HPDE6-E6E7 (cell line): ENCODE measurements at regions not wholly inside any gene's neighbourhood (a gene's known extent, or its start where the extent isn't known, plus 50 kb on each side); places are given as distances from the start of the nearest gene placed in this dataset.

Source experiments
- DNase-seq: peaks from one replicate; pipeline ENCODE4 v3.0.0; 2011; ENCODE audit warnings: missing footprints; ENCODE audit errors: extremely low spot score

DNA sequence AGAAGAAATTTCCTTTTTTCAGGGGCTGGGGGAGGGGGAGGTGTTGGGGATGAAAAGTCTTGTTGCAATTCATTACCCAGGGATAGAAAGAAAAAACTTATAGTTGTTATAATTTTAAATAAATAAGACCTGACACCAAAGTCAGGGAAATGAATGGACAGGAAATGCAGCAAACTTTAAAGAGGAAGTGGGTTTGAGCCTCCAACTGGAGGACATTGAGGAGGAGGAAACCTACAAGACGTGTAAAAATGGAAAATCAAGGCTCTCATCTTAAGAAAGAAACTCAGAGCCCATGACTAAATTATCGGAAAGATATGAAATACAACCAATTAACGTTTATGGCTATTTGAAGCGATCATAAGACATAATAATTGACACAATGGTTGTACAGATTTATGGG, 54.4 kb downstream of the NIBAN1 start:
- no peak for DNase-seq

DNA sequence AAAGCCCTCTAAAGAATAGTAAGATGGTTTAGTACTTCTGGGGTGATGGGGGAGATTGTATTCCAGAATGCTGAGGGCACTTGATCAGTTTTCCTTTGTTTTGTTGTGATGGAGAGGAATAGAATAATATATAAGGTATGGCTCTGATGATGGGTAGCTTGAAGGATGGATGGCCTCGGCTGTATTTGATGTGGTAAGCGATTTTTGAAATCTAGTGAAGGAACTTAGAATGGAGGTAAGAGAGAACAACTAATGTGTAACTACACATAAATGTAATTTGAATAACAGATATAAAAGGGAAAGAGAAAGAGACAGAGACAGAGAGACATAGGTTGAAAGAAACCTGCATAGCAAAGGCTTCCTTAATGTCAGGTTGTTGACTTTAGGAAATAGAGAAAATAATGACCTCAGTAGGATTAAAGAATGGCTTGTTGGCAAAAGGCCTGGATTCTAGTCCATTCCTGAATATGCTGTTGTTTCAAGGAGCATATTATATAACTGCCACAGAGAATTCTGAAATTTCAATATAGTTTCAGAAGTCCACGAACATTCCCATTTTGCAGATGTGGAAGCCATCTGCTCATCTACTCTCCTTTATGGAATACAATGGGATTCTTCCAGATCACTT, 58.7 kb downstream of the NIBAN1 start:
- DNase-seq: no peak

DNA sequence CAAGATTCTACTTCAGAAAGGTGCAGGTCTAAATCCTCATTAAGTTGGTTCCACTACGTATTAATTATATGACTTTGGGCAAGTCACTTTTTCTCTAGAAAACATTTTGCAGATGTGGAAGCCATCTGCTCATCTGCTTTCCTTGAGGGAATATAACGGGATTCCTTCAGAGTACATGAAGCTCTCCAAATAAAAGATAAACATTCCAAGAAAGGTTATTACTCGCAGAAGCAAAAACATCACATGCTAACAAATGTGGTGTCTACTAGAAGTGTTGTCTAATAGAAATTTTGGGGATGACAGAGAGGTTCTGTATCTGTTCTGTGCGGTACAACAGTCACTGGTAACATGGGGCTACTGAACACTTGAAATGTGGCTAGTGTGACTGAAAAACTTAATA, 60.2 kb downstream of the NIBAN1 start:
- no peak for DNase-seq

DNA sequence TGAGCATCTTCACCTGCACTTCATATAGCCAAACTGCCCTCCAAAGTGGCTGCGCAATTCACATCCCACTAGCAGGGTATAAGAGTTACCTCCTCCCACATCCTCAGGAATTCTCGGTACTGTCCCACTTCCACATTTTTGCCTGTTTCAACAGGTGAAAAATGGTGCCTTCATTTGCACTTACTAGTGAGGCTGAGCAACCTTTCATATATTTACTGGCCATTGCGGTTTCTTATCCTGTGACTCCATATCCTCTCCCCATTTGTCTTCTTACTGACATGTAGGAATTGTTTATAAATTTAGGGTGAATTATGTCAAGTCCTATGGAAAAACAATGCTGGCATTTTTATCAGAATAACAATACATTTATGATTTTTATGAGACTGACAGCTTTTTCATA, 61.9 kb downstream of the NIBAN1 start:
- DNase-seq: no peak

DNA sequence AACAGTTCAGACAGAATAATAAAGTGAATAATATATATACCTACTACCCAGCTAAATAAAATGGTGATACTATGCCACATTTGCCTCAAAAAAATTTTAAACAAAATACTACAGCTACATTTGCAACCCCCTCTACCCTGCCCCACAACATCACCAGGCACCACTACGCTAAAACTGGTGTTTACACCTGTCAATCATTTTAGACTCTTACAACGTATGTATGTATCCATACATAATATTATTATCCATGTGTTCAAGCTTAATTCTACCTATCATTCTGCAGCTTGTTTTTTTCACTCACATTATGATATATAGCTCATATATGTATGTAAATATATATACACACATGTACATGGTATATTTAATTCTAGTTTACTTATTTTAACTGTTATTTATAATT, 62.5 kb downstream of the NIBAN1 start:
- no peak for DNase-seq

DNA sequence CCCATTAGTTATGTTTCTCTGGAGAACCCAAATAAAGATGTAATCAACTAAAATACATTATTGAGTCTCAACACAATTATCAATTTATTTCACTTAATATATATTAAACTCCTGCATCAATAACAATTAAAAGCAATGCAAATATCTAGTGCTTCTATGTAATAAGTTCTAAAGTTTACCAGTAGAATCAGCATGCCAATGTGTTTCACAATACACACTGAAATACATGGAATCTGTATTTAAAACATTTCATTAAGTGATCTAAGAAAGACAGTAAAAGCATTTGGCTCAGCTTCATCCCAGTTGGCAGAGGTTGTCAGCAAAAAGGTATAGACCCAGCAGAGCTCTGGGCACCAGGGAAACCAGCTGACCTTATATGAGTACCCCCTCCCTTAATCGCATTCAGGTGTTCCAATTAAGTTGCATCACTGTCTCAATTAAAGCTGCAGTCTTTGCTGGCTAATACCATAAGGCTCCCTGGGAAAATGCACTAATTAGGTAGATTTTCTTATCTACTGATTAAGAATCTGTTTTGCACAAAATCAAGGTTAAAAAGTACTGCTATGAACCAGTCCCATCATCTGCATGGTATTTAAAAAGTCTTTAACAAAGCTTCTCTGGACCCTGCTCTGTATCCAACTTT, 63.1 kb downstream of the NIBAN1 start:
- no peak for DNase-seq

DNA sequence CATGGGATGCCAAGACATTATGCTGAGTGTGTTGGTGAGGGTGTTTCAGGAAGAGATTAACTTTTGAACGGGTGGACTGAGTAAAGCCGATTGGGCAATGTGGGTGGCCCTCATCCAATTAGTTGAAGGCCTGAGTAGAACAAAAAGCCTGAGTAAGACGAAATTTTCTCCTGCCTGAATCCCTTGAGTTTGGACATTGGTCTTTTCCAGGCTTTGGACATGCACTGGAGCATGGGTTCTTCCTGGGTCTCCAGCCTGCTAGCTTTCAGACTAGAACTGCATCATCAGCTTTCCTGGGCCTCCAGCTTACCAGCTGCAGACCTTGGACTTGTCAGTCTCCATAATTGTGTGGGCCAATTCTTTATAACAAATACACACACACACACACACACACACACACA, 63.6 kb downstream of the NIBAN1 start:
- DNase-seq: no peak

DNA sequence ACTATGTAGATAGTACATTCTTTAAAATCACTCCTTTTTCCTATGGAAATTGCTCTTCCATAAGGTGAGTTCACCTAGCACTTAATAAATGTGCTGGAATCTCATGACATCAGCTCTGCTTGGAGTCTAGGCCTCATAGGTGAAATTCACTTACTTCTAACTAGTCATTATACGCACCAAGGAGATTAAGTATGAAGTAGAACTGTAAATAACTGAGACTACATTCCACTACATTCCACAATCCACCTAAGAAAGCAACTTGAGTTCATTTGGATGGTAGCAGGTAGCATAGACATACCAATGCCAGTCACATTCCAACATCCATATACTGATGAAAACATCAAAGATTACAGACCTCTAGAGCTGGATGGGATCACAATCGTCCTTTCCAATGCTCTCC, 64.3 kb downstream of the NIBAN1 start:
- no peak for DNase-seq

DNA sequence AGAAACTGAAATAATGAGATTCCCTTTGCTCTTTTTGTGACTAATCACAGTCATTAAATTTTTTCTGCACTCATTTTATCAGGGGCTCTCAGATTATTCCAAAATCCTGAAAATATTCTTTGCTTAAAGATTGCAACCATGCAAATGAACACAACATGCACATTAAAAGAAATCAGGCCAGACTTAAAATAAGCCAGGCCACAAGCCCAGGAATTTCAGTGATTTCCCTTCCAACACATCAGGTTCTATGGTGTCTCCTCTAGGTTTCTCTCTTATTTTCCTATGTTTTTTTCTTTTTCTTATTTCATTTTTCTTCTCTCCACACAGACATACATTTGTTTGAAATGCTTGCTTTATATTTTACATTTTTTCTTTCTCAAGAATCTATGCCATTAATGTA, 65.3 kb downstream of the NIBAN1 start:
- no peak for DNase-seq

DNA sequence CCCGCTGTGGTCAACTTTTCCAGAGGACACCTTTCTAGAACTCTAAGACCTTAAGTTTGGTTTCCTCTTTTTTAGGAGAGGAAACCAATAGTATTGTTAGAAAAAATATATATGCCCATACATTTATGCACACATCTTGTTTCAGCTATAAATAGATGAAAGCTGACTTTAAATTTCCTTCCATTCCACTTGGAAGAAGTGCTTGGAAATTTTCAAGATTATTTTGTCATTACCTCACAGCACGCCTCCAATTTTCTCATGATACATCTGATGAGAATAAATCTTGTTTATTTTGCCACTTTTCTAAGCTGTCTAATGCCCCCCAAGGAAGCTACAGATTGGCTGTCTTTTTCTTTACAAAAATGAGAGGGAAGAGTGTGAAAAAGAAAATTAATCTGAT, 65.8 kb downstream of the NIBAN1 start:
- no peak for DNase-seq

DNA sequence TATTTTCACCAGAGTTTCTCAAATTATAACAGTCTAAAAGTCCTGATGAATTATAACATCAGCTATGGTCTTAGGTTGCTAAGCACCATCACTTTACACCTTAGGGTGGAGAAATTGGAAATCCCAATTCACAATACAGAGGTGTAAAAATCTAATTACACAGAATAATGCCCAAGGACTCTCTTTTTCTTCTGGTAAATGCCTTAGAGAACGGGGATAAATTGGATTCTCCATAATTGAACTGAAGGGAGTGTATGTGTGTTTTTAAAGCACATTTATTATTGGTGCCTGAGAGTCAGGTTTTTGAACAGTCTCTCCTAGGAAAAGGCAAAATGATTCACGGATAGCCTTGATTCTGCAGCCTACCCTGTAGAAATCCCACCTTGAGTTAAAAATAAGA, 66.8 kb downstream of the NIBAN1 start:
- no peak for DNase-seq

DNA sequence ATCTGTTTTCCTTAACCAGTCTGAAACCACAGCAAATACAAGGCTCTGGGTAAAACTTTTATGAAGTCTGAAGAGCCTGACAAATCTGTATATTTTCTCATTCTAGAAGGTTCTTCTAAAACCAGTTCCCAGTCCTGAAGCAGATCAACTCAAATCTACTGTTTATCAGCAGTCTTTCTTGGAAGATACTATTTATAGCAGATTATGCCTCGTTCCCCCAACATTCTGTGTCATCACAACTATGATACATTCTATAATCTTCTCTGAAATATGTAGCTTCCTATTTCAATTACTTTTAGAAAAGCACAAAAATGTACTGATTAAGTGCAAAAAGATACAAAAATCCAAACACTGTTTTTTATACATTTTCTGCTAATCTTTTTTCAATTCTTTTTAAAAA, 67.5 kb downstream of the NIBAN1 start:
- no peak for DNase-seq

DNA sequence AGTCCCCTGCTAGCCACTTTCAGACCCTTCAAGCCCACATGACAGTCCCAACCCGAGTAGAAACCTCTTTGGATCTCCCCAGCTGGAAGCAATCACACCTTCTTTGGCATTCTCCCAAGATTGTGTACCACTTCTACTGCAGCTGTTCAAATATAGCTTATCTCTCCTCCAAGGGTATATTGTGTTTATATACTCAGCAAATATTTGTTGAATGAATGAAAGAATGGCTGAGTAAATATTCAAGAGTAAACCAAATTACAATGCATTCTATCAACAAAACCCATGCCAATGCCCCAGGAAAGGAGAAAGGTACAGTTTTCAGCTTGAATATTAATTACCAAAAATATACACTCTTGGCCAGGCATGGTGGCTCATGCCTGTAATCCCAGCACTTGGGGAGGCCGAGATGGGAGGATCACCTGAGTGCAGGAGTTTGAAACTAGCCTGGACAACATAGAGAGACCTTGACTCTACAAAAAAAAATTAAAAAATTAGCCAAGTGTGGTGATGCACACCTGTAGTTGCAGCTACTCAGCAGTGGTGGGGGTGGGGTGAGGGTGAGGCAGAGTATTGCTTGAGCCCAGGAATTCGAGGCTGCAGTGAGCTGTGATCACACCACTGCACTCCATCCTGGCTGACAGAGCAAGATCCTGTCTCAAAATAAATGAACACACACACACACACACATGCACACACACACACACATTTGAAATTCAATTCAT, 68.5 kb downstream of the NIBAN1 start:
- DNase-seq: no peak

DNA sequence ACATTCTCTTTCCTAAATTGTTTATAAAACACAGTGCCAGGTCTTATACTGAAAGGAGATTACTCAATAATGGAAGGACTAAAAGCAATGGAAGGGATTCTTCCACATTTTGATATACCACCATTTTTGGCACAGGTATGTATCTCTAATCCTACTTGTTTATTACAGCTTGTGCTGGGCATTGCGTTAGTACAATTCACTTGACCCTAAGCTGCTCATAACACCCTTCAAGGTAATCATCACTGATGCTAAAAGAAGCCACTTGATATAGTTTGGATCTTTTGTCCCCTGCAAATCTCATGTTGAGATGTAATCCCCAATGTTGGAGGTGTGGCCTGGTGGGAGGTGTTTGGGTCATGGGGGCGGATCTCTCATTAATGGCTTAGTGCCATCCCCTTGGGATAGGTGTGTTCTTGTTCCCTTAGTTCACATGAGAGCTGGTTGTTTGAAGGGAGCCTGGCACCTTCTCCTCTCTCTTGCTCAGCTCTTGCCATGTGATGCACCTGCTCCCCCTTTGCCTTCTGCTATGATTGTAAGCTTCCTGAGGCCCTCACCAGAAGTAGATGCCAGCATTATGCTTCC, 71.1 kb downstream of the NIBAN1 start:
- DNase-seq: no peak

DNA sequence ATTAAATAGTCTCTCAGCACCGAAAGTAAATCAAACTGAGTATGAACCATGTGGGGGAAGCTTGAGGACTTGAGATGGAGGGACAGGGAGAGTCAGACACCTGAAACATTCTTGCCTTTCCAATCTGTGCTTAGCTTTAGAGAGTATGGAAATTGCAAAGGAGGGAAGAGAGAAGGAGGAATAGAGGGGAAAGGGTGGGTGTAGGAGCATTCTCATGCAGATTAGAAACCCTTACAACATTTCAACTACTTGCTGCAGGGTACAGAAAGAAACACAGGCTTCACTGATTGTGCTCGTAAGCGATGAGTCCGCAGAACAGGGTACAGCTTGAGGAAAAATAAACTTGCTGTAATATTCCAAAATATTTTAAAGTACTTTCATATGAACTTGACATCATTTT, 73.8 kb downstream of the NIBAN1 start:
- no peak for DNase-seq

DNA sequence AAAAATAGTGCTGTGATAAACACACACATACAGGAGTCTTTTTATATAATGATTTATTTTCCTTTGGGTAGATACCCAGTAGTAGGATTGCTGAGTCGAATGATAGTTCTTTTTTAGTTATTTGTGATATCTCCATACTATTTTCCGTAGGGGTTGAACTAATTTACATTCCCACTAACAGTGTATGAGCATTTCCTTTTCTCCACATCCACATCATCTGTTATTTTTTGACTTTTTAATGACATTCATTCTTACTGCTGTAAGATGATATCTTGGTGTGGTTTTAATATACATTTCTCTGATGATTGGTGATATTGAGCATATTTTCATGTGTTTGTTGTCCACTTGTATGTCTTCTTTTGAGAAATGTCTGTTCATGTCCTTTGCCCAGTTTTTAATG, 78.3 kb downstream of the NIBAN1 start:
- no peak for DNase-seq

DNA sequence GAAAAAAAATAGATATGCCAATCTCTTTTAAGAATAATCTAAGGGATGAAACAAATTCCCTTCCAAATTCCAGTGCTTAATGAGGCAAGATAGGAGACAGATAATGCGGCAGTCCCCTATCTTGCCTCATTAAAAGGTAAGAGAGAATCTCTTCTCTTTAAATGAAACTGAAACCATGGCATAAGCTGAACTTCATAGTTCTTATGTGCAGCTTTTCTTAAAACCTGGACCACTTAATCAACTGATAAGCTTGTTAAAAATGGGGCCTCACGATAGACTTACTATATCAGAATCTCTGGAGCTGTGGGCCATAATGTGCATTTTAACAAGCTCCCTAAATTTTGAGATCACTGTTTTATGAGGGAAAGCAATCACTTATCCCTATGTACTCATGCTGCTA, 79.2 kb downstream of the NIBAN1 start:
- DNase-seq: no peak

DNA sequence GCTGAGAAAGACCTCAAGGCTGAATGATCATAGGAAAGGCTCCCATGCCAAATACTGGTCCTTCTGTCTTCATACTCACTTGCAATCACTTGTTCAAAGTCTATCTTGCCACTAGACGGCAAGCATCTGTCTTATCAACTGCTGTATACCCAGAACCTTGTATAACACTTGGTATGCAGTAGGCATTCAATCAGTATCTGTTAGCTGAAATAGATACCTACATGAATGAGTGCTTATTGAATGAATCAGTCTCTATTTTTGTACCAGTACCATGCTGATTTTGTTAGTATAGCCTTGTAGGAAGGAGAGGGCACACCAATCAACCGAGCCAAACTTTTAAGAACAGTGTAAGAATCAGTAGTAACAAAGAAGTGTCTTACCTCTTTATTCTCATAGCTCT, 80.6 kb downstream of the NIBAN1 start:
- no peak for DNase-seq

DNA sequence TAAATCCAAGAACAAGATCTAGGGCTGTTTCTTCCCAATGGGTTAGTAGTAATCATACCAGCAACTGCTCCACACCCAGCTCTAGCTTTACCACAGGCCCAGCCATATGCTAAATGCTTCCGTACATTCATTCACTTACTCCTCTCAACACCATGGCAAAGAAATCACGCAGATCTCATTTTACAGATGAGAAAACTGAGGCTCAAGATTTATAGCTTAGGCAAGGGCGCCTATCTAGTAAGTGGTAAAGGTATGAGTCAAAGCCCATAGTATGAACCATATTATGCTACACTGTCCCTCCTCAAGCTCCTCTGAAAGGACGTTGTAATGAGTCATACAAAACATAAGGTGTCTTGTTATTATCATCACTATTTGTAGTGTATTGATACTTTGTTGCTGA, 82.2 kb downstream of the NIBAN1 start:
- no peak for DNase-seq

DNA sequence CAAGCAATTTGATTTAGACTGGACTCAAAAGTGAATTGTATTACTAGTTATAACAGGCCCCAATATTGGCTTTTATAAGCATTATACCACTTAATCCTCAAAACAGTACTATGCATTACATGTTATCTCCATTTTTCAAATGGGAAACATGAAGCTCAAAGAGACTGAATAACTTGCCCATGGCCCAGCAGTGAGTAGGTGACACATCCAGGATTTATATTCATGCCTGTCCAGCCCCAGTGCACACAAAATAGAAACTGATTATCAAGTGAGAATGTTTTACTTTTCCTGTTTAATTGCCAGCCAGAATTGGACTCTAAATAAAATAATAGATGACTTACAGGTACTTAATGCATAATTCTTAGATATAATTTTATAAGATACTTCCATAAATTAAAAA, 82.9 kb downstream of the NIBAN1 start:
- DNase-seq: no peak

DNA sequence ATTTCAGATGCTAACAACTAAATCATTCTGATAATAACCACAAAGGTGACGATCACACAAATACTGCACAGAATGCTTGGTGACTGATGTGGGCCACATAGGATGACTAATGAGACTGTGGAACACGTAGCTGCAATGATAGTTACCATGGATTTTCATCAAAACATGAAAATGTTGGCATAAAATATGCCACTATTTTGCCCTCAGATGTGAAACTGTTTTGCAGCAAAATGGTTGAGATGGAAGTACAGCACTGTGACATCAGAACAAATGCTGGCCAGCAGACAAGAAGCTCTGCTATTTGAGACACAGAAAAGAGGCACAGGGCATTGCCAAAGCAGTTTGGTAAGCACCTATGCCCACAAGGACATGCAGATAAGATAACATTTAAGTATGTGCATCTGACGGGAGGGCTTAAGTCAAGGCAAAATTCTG, 83.8 kb downstream of the NIBAN1 start:
- DNase-seq: no peak

DNA sequence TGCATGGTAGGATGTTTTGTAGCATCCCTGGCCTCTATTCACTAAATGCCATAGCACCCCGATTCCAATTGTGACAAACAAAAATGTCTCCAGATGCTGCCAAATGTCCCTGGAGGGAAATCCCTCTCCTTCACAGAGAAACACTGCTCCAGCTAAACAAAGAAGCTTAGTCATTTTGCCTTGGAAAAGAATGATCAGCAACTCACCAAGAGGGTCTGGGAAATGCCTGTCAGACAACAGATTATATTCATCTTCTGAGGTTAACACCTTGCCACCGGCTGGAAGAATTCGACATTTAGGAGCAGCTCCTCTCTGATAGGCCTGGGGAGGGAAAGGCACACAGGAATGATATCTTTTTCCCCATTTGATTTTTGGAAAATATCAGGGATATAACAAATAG, 84.4 kb downstream of the NIBAN1 start:
- DNase-seq: no peak

DNA sequence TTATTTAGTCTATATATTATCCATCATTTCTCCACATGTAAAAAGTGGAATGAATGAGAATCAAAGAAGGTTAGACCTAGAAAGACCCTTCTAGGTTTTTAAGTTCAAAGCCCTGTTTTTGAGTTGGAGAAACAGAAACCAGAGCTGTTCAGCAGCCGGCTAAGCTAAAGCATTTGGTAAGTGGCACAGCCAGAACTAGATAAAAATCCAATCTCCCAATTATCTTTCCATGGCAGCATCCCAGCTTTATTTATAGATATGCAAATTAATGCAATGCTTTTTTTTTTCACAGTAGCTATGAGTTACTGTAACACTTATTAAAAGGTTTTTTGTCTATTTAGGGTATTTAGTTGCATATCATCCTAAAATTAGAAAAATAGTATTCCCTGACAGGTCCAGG, 85.1 kb downstream of the NIBAN1 start:
- no peak for DNase-seq
